ENCODE measurements at regions not wholly inside any gene's neighbourhood (a gene's known extent, or its start where the extent isn't known, plus 50 kb on each side); places are given as distances from the start of the nearest gene placed in this dataset.

DNA sequence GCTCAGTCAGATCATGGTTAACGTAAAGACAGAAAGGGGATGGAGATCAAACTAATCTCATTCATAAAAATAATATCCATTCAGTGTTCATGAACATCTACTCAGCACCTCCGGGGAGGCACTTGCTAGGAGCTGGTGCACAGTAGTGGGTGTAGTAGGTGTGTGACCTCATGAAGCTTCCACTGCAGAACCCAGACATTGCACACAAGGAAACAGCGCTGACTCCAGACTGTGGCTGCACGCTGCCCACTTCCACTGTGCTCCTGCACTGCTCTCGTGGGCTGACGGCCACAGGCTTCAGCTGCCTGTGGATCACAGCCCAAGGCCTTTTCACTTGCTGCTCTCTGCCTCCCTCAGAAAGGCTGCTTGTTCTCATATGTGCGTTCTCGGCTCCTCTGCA is 214.4 kb upstream of the ZNF507 start:
- TF ChIP-seq CTCF (IDR thresholded peaks at IDR 0.05) (no peak), POLR2A (IDR thresholded peaks at IDR 0.05) (no peak)
